HG02852 (cell line): ENCODE measurements at regions not wholly inside any gene's neighbourhood (a gene's known extent, or its start where the extent isn't known, plus 50 kb on each side); places are given as distances from the start of the nearest gene placed in this dataset.
"Not testable (repeated sequence)": the region's sequence is repeated elsewhere in the genome, so short reads cannot be mapped to it uniquely, and the experiment has no call there.

Source experiments
- ATAC-seq: cut with Tn5 transposase; IDR thresholded peaks from one replicate; pipeline ENCODE4 v1.9.1; 2021; ENCODE audit warnings: mild to moderate bottlenecking, moderate library complexity; ENCODE audit not compliant: unreplicated experiment

DNA sequence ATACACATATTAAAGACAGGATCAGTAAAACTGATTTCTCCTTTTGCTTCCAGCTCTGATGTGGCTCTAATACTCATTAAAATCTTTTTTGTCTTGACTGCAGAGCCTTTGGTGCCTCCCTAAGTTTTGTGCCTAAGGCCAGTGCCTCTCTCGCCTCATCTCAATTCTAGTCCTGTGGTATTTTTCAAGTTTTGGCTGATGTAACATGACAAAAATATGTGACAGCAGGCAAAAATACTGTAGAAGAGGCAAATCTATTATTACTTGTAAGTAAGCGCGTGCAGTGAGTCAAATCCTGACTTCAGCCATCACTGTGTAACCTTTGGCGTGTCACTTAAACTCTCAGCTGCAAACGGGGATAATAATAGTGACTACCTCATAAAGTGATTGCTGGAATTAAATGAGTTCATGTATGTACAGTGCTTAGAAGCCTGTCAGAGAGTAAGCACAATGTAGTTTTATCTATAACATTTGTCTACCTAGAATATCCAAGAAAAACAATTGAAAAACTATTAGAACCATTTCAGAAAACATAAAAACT, 74.0 kb downstream of the MAB21L3 start:
- no peak for ATAC-seq

DNA sequence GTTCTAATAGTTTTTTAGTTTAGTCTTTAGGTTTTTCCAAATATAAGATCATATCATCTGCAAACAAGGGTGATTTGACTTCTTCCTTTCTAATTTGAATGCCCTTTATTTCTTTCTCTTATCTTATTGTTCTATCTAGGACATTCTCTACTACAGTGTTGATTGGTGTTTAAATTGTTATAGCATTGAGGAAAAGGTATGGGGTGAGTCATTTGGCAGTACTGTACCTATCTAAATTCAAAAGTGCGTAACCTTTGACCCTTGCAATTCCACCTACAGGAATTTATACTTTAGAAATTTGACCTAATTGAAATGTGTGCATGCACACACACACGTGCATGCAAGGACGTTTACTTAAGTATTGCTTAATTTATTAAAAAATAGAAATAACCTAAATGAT, 78.3 kb downstream of the MAB21L3 start:
- no peak for ATAC-seq

DNA sequence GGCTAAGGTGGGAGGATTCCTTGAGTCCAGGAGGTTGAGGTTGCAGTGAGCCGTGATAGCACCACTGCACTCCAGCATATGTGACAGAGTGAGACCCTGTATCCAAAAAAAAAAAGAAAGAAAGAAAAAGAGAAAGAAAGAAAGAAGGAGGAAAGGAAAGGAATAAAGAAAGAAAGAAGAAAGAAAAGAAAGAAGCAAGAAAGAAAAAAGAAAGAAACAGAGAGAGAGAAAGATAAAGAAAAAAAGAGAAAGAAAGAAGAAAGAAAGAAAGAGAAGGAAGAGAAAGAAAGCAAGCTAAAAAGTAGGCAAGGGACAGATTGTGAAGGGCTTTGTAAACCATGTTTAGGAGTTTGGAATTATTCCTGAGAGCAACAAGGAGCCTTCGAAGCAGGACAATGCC, 80.1 kb downstream of the MAB21L3 start:
- no peak for ATAC-seq

DNA sequence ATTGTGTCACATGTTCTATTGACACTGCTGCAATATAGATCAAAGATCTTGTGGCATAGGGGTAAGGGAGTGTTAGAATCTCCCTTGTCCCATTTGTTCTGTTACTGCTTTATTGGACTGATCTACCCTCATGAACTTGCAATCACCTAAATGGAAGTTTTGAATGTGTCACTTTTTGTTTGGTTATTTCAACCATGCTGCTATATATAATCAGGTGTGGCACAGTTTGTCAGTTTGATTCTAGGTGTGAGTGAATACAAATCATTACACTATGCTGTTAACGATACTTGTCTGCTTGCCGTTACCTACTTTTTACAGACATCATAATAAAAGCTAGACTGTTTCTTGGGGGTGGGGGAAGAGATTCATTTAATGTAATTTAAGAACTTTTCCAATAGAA, 82.6 kb downstream of the MAB21L3 start:
- ATAC-seq: no peak

DNA sequence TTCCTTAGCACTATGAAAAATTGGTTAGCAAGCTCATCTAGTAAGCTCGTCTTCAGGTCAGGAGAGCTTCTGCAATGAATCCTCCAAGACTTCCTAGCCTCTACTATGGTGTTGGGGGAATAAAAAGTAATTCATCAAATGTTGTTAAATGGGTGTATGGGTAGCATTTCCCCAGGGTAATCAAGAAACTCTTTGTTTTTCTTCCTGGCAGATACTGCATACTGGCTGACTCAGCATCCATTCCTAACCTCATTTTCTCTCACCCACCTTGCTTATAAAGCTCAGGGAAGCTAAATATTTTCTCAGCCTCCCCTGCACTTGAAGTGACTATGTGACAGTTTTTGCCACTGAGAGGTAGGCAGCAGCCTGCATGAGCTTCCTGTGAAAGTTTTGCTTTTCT, 83.4 kb downstream of the MAB21L3 start:
- ATAC-seq: no peak

DNA sequence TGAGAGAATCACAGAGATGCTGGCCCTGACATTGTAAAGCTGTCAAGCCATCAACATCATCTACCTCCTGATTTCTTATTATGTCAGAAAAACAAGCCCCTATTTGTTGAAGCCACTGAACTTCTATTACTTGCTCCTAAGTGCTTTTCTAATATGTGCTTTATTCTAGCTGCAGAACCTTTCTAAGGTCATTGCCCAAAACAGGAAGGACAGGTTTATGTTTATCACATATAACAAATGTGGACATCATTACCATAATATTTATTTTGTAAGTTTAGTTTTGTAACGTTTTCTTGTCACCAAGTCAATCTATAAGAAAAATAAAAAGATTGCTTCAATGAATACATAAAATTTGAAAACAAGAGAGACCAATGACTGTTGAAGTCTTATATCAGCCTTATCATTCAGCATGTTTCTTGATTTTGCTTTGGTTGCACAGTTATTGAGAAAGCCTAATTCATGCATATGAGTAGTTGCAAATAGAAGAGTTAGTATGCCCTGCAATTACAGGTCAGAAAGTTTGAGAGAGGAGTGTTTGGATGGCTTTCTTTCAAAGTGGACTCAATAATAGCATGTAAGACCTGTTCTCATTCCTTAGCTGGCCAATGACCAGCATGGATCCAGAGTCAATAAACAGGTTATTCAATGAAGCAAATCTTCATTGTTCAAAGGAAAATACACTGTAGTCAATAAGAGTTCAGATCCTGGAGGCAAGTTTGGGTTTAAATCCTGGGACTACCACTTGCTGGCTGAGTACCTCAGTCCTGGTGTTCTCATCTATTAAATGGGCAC, 84.1 kb downstream of the MAB21L3 start:
- ATAC-seq: no peak

DNA sequence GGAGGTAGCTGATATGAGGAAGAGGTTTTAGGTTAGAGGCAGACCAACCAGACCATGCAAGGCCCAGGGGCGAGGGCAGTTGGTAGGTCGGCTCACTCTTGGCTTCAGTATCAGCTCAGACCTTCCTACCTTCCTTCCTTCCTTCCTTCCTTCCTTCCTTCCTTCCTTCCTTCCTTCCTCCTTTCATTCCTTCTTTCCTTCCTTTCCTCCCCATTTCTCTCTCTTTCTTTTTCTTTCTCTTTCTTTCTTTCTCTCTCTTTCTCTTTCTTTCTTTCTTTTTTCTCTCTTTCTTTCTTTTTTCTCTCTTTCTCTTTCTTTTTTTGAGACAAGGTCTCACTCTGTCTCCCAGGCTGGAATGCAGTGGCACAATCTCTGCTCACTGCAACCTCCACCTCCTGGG, 89.1 kb downstream of the MAB21L3 start:
- ATAC-seq: not testable (repeated sequence)

DNA sequence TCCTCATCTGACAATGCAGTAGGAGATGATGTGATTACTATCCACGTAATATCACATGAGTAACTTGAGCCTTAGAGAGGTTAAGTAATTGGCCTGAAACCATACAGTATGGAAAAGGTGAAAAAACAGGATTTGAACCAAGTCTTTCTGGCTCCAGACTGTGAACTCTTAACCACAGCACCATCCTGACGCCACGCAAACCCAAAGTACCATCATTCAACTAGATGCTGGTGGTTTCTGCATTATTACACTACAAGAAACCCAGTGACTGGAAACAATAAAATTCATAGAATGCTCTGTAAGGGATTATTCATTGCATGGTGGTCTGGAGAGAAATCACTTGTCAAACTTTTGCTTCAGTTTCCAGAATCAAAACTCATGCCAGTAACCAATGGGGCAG, 90.7 kb downstream of the MAB21L3 start:
- no peak for ATAC-seq

DNA sequence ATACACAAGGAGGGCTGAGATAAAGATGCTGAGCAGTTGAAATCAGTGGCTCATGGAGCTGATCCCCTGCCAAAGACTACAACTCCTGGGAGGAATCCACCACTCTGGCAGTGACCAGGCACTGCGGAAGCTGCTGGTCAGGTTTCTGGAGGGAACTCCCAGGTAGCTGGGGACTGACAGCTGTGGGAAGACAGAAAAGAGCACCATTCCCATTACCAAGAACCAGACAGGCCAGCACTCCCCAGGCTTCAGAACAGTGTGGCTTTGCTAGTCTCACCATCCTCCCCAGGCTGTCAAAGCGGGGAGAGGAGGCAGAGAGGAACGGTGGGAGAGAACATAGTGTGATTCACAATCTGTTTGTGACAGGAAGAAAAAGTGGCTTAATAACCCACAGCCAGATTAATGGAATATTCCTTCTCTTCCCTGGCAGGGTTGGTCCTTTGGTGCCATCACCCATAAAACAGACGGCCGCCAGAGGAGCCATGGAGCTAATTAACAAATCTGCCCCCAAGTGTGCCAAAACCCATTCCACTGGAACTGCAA, 92.1 kb downstream of the MAB21L3 start:
- ATAC-seq: no peak

DNA sequence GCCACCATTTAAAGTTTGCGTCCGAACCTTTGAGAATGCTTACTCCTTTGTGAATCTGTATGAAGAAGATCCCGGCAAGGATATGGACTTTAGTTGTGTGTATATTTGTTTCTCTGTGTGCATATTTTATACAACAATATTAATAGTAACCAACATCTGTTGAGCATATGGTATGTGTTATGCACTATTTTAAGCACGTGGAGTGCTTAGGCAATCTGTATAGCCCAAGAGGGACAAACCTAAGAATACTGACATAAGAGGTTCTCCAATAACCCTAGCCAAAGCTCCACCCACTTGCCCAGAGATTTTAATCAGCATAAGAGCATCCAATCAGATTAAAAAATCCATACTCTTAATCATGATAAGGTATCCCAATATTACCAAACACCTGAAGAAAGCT, 92.7 kb downstream of the MAB21L3 start:
- ATAC-seq: no peak

DNA sequence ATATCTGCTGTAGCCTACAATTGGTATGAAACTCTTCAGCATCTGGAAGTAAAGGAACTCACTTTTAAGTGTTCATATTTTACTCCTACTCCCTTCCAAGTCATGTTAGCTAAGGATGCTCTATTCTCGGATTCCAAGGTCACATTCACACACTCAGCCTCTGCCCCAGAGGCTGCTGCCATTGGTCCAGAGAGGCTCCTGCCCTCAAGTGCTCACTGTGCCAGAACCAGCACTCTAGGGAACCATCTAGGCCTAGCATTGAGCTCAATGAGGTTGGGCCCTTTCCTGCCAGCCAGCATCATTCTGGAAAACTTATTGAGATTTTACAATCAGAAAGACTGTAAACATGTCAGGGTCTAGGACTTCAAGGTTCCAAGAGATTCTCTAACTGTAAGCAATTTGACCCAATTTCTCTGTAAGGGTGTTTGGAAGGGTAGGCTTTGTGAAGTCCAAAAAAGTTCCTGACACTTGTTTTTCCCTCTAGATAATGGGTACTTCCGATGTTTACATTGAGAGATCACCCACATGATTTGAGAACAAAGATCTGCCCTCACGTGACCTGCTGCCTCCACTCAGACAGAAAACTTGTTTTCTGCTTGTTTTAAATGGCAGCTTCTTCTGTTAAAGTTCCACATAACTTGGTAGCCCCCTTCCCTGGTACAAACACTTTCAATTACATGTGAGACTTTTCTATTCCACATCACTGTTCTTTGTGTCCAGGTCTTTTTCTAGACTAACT, 94.9 kb downstream of the MAB21L3 start:
- ATAC-seq: no peak

DNA sequence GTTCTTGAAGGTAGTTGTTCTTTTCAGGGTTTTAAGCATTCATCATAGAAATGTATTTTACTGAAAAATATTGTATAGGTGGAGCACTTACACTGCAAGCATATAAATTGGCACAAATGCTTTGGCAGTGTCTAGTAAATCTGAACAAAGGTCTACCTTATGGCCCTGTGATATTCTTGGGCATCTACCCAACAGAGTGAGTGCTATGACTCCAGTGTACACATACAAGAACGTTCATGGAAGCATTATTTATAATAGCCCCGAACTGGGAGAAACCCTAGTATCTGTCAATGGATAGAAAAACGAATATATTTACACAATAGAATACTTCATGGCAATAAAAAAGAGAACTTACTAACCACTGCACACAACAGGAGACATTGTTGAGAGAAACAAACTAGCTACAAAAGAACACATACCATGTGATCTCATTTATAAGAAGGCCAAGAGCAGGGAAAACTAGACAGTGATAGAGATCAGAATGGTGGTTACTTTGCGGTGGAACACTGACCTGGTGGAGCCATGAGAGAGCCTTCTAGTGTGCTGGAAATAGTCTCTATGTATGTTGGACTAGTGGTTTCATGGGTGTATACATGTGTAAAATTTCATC, 96.0 kb downstream of the MAB21L3 start:
- no peak for ATAC-seq

DNA sequence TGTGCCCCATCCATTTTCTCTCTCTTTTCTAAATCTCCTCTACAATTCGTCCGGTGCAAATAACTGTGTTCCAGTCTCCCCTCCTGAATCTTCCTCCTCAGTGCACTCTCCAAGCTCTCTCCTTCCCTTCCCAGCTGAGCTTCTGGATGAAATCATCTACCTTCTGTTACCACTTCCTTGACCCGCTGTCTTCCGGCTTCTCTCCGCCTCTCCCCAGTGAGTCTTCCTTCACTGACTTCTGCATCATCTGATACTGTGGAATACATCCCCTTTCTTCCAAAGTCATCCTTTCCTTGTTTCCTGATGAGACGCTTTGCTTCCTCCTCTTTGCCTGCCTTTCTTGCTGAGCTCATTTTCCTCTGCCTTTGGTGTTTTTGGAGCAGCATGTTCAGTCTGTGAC, 96.9 kb downstream of the MAB21L3 start:
- no peak for ATAC-seq

DNA sequence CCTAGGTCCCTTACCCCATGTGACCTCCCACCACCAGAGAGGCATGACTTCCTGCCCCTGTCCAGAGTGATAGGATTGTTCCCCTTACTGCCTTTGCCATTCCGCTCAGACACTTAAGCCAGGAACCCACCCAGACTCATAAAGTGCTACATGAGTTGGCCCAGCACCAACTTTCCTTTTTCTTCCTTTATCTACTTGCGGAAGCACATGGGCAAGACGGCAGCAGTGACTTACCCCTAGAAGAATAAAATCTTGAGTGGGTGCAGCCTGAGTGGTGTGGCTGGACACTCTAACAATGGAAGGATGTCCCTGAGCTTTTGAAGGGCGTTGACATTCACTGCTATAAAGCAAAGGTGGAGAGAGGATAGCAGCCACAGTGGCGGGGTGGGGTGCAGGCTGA, 100.1 kb downstream of the MAB21L3 start:
- ATAC-seq: no peak

DNA sequence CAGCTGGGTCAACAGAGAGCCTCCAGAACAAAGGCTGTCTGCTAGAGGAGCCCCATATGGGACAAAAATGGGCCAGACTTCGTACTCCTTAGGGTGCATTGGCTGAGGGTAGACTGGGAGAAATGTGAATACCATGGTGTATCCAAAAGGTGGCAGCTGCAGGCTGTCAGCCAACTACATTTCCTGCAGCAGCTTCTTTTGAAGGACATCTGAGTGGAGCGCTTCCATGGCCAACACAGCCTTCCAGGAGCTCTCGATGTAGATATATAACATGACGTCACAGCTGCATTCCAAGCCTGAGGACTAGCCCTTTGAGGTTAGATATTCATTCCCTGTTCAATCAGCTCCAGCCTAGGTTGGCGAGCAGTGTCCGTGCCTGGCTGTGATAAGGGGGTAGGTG, 107.7 kb downstream of the MAB21L3 start:
- no peak for ATAC-seq

DNA sequence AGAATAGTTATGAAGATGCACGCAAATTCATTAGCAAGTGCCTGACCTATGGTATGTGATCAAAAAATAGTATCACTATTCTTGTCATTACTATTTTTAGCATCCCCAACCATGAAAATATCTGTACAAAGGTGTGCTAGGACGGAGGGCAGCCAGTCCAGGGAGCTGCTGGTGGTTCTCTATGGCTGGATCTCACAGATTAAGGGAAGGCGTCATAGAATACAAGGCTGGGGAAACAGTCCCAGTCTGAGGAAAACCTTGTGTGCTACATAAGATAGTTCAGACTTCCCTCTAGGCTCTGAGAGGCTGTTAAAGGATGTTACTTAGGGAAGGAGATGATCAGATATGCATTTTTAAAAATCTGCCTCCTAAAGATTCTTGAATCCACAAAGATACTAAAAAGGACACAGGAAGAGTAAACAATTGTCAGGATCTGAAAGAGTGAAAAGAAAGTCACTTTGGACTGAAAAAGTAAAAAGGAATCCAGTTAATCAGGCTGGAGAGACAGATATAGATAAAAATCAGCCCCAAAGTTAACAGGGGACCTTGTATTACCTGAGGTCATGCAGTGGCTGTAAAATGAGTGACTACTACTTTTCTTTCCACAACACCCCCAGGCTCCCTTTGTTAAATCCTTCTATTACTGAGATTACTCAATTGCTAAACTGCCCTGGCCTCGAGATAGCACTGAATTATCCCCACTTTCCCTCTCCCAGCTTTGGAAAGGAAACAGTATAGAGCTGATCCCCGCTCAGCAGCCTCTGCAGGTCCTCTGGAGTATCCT, 108.6 kb downstream of the MAB21L3 start:
- ATAC-seq: no peak

DNA sequence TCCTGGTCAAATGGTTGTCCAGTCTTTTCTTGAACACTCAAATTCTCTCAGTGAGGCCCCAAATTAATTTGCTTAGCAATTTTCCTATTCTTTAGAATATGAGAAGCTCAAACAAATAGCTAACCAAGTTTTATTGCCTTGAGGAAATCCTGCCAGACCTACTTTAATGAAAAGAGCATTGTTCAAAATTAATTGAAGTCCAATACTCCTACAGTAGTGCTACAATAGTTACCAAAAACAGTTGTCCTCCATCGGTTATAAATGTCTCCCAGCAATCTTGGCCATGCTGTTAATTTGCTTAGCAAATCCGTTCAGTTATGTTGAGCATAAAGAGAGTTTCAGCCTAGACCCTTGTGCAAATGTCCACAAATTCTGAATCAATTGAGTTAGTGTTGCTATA, 112.9 kb downstream of the MAB21L3 start:
- ATAC-seq: no peak

DNA sequence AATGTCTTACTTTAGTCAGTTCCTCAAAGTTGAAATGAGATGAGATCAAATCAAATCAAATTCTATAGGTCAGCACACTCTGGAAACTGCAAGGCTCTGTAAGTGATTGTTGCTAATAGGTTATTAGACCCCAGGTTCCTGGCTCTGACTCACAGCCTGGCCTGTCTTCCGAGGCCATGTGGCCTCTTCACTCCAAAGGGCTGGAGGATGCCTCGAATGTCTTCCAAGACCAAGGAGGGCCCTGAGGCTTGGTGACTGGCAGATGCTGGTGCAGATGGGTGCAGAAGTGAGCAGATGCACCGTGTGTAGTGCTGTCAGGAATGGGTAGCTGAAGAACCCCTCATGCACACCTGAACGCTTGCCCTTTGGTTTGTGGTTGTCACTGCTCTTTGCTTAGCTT, 113.4 kb downstream of the MAB21L3 start:
- no peak for ATAC-seq

DNA sequence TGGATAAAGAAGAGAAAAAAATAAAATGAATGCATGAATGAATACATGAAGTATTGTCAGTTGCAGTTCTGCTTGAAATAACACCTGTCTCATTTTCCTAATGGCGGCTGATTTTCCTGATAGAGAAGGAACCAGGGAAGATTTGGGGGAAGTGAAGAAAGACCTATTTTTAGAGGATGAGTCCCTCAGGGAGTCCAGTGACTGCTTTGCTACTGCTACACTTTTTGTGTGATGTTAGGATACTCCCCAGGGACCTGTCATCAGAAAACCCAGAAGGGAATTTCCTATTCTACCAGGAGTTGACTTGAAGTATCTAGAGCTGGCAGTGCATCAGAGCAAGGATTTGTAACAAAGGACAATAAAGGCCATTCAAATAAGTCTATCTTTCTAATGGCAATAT, 114.8 kb downstream of the MAB21L3 start:
- ATAC-seq: no peak

DNA sequence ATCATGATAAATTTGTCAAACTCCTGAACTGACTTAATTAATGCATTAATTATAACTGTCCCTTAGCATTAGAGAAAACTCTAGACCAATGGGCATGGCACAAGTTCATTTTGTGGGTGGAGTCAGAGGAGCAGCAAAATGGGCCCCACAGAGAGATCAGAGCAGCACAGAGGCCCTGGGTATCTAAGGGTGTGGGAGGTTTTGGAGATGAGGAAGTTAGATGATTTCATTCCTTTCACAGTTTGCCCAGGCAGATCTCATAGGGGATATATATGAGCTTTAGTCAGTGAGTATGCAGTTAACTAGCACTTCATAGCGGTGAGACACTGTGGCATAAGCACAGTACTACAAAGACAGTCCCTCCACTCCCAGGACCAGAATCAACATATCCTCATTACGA, 117.3 kb downstream of the MAB21L3 start:
- no peak for ATAC-seq

DNA sequence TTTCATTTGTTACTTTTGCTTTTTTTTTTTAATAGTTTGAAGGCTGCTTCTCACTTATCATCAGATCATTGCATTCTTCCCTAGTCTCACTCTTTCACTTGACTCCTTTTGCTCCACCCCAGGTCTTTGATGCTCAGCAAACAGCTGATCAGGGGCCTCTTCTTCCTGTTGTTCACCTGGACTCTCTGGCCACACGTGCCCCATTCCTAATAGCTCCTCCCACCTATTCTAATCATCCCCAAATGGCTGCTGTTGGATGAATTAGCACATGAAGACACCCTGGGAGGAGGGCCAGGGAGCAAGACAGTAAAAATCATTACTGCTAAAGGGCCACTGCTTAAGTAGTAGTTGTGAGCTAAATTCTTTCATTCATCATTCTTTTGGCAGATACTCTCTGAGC, 119.5 kb downstream of the MAB21L3 start:
- ATAC-seq: no peak
